HG02610 (cell line): ENCODE measurements at regions not wholly inside any gene's neighbourhood (a gene's known extent, or its start where the extent isn't known, plus 50 kb on each side); places are given as distances from the start of the nearest gene placed in this dataset.

Source experiments
- ATAC-seq: cut with Tn5 transposase; IDR thresholded peaks from one replicate; pipeline ENCODE4 v1.9.1; 2021; ENCODE audit warnings: mild to moderate bottlenecking, moderate library complexity; ENCODE audit not compliant: unreplicated experiment

GRCh38 chr21:28828021-28828420, 164.7 kb downstream of the LTN1 start:
- ATAC-seq = no peak

DNA sequence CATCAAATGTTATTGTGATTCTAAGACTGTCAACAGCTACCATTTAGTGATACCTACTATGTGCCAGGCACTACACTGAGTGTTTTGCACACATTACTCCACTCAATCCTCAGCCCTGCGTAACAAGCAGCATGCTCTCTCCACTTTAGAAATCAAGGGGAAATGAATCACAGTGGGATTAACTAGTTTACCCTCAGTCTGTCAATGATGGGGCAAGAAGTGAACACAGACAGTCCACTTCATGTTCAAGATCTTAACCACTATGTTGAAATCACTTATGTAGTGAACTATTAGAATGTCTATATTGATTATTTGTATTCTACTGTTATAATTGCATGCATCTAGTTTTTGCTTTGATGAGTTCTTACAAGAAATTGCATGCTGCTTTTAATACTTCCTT, 165.3 kb downstream of the LTN1 start:
- no peak for ATAC-seq

DNA sequence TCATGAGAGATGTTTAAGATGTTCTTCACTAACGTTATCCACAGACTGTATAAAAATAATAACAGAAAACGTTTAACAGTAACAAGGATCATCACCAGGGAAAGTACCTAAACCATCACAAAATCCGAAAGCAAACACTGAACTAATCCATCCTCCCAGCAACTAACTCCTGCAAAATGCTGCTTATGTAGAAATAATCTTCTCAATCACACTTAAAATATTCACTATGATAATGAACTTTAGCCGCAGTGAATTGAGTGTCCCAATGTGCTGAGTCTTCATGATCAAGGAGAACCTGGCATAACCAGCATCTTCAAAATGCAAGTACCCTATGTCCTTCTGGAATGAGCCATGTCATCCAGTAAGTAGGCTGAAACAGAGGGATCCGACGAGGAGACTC, 166.1 kb downstream of the LTN1 start:
- ATAC-seq = no peak

GRCh38 chr21:28826021-28826420, 166.7 kb downstream of the LTN1 start:
- no peak for ATAC-seq

DNA sequence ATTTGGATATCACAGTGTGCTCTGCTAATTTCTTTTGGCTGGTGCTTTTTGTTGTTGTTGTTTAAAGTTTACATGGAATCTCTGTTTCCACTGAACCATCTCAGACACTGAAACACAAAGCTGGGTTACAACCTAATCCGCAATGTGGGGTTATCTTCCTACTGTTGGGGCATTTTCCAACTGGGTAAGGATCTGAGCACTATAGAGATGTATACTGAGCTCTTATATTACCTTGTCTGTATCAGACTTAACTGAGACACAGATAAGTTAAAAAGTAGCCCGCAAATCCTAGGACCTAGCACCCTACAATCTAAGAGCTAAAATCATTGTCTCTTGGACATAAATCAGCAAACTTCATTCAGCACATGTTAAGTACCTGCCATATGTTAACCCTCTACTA, 169.2 kb downstream of the LTN1 start:
- ATAC-seq = no peak

DNA sequence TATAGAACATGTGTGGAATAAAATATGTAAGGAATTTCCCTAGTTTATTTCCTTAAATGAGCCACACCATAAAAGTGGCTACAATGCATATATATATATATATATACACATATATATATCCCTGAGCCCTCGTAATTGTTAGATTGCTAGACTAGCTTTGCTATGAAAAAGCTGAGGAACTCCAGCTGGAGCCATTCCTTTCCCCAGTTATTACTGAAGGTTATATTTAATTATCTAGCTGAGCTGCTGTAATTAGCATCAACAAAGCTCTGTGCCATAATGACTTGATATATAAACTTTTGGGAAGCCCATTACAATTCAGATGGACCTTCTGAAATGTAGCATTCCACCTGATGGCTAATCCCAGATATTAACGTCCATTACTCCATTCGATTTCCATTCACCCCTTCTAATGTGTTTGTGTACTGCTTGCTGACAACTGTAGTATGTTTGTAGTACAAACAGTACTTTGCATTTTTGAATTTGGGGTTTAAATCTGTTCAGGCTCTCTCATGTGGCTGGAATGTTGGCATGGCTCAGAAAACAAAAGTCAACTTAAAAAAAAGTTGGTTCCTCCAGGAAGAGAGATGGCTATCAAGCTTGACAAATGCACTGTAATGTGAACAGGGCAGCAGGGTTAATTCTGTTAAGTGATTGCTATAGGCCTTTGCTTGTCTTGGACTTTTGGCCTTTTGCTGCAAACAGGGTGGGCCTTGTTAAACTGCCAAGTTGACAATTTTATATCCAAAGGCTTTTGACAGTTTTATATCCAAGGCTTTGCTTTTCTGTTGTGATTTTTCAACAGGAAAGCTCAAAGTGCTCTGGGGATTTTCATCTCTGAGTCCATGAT, 170.0 kb downstream of the LTN1 start:
- ATAC-seq = no peak

DNA sequence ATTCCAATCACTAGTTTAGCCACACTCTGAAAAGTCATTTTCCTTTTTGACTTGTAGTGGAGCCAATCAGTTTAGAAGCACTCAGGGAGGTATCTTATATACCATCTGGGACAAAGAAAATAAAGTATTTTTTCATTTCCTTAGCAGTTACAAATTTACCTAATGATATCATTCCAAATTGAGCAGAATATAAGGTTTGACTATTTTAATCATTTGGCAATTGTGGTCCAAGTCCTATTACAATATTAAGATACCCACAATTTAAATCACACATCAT, 170.6 kb downstream of the LTN1 start:
- no peak for ATAC-seq

GRCh38 chr21:28821276-28822122, 171.2 kb downstream of the LTN1 start:
- ATAC-seq = no peak

GRCh38 chr21:28818663-28819278, 173.9 kb downstream of the LTN1 start:
- no peak for ATAC-seq

- ATAC-seq = no peak
Observed at GRCh38 chr21:28817871-28818270, 174.8 kb downstream of the LTN1 start.

- no peak for ATAC-seq
Observed at GRCh38 chr21:28811860-28812259, 180.8 kb downstream of the LTN1 start.

GRCh38 chr21:28810826-28811524, 181.7 kb downstream of the LTN1 start:
- ATAC-seq = no peak

DNA sequence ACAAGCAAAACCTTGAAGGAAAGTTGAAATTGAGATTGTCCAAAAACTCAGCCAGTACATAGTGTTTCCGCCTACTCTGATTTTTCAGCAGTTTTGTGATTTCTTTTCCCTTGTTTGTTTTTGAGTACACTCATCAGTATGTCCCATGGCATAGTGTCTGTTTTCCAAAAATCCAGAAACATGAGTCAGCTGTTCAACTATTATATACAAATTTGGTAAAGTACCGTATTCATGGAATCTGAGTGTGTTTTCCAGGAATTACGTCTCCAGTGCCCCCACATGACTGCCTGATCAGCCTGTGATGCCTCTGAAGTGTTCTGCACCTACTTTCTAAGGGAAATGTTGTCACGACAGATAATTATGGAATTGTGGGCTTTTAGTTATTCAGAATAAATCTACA, 186.8 kb downstream of the LTN1 start:
- ATAC-seq = no peak

DNA sequence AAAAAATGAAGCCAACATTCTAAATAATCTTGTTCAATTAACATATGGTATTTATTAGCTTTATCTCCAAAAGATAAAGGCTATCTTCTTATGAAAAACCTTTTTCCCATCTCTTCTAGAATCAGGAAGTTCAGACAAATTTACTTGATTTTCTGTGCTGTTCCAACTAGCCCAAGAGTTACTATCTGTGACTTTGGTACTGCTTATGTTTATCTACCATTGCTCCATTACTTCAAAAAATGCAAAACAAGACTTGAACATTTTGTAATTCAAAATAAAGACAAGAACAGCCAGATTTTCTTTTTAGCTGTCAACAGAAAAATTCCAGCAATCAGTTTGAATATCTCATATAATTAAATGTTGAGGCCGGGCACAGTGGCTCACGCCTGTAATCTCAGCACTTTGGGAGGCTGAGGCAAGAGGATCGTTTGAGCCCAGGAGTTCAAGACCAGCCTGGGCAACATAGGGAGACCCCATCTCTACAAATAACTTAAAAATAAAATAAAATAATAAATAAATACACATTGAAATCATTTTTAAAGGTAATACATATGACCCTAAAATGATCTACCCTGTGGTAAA, 188.5 kb downstream of the LTN1 start:
- no peak for ATAC-seq

DNA sequence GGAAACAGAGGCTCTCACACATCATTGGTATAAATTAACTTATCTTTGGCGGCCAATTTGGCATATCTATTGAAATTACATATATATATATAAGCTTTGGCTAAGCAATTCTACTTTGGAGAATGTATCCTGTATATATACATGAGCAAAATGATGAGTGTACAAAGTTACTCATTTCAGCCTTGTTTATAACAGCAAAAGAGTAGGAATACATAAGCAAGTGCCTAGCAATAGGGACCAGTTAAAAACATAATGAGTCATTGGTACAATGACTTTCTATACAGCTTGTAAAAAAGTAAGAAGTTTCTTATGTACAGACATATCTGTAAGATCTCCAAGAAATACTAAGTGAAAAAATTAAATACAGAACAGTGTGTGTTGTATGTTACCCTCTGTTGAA, 190.8 kb downstream of the LTN1 start:
- no peak for ATAC-seq

DNA sequence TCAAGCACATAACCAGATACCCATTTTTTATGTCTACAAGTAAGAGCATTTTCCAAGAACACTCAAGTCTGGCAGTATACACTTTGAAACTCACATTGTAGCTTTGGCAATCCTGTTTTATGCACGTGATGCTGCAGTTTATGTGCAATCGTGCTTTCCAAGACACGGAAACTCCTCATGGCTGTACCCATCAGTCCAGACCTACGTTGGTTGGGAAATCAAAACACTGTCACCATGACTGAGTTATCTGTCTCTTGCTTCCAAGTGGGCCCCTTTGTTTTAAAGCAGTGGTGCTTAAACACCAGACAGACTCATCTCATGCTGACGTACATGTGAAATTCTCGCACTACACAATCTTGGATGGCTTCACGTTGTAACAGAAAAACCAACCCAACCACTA, 192.8 kb downstream of the LTN1 start:
- no peak for ATAC-seq

DNA sequence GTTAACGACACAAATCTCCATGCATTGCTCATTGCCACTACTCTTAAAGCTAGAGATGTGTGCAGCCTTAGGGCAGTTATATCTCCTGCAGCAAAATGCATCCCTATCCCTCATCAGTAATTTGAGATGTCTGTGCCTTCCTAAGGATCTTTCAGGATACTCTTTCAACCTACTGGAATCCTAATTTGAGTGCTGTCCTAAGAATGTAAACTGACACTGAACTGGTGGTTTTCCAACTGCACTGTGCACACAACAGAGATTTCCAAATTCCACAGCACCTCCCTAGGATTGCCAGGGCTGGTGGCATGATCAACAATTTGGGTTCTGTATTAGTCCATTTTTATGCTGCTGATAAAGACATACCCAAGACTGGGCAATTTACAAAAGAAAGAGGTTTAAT, 193.9 kb downstream of the LTN1 start:
- no peak for ATAC-seq

GRCh38 chr21:28795251-28795650, 197.4 kb downstream of the LTN1 start:
- no peak for ATAC-seq

DNA sequence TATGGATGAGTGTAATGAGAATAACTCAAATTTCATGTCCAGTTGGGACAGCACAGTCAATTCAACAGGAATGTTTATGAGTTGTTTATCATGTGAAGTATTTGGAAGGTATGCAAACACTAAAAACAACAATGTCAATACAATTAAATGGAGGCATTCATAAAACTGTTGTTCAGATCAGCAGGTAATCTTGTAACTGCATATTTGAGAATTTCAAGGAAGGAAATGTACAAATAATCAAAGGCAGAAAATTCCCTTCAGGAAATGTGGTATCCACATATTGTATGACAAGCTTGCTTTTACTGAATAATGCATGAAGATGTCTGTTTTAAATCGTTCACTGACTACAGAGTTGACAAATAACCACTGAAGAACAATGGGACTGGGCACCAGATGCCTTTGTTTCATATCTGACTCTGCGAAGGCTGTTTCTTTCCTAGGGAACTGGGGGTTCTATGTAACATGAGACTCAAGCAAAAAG, 198.3 kb downstream of the LTN1 start:
- no peak for ATAC-seq

DNA sequence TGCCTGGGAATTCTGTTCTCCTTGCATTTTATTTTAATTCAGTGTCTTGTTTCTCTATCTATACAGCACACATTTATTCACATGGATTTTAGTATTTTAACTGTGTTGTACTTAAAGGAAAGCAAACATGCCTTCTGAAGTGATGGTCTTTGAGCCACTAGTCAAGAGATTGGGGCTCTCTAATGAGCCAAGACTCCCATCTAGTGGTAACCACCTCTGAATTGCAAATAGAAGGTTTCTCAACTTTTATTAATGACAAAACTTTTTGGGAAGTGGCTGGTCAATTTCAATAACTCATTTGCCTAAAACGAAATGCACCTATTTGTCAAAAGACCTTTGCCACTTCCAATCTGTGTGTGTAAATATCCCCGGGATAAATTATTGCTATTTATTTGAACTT, 199.6 kb downstream of the LTN1 start:
- no peak for ATAC-seq
